ENCODE measurements at regions not wholly inside any gene's neighbourhood (a gene's known extent, or its start where the extent isn't known, plus 50 kb on each side); places are given as distances from the start of the nearest gene placed in this dataset.
"Not testable (repeated sequence)": the region's sequence is repeated elsewhere in the genome, so short reads cannot be mapped to it uniquely, and the experiment has no call there.

GRCh38 chr2:87604980-87605379, 142.9 kb upstream of the PLGLB2 start:
- TF ChIP-seq POLR2A (IDR thresholded peaks at IDR 0.05; ENCODE audit: low read length); GATA1 (IDR thresholded peaks at IDR 0.05; ENCODE audit: low read depth, low read length): not testable (repeated sequence)
